ENCODE measurements at regions not wholly inside any gene's neighbourhood (a gene's known extent, or its start where the extent isn't known, plus 50 kb on each side); places are given as distances from the start of the nearest gene placed in this dataset.

DNA sequence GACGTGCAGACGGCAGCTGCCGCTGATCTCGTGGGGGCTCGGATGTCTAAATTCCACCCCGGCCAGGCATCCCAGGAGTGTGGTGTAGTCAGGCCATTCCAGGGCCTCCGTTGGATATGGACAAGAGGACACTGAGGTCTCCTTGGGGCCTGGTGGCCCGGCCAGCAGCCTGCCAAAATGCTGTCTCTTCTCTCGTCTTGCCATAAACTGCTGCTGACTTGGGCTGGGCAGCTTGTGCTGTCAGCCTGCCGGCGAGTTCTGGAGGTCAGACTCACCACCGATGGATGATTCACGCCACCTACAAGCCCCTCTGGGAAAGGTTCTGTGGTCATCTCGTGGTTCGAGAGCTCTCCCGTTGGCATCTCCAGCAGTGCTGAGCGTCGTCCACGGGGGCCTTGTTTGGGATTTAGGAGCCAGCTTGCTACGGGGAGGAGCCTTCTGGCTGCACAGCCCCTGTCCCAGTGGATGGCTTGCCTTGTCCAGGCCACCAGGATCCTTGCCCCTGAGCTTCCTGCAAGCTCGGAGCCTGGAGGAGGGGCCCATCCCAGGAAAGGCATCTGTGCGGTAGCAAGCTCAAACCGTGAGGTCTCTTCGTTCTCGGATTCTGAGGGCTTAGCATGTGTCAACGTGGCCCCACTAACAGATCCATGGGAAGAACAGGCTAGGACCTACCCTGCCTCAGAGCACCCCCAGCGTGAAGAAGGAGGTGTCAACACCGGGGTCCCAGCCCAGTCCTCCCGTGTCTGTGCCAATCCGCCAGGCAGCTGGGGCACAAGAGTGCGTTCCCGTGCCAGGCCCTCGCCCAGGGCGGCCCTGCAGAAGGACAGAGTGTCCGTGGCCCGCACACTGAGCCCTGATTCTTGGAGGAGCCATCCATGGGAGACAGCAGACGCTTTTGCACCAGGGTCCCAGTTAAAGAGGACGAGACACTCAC is 1114.1 kb downstream of the BRD1 start:
- no peak for DNase-seq (ENCODE audit: low read depth in 2 of 2)

DNA sequence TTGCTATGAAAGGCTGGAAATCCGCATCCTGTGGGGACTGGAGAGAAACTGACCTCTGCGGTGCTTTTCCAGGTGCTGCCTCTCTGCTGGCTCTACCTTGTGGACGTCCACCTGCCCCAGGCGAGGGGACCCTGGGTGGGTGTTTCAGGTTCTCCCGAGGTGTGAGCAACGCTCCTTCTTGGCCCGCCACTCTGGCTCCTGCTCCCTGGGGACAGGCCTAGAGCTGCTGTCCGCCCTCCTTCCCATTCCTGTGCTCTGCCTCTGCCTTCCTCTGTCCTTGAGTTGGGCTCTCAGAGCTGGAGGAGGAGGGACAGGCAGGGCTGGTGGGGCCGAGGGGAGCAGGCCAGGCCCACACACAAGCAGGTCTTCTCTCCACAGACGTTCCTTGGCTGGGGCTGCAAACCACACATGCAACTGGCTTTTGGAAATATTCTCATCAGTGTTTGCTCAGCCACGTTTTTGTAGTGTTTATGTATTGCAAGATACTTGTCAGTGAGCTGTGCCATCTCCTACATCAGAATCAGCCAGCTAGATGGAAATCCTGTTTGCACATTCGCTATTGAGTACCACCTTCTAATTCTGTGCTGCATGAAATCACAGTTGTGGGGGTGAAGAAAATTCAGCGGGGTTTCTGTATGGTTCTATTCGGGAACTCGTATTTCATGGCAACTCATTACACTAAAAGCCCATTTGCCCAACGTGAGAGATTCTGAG is 1115.0 kb downstream of the BRD1 start:
- no peak for DNase-seq (ENCODE audit: low read depth in 2 of 2)

DNA sequence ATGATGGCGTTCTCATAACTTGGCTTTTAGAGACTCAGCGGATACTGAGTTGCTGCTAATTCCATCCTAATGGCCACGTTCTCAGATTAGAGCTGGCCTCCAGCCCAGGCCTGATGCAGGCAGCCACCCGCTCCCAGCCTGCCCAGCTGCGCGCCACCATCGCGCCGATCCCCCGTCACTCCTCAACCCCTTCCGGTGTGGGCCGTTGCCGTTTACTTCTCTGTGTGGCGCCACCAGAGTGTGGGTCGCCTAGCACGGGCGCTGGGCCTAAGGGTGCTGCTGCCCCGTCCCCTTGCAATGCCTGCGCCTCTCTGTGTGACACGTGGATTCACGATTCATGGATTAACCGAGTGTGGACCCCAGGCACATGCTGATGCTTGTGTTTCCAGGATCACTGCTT is 1116.0 kb downstream of the BRD1 start:
- no peak for DNase-seq (ENCODE audit: low read depth in 2 of 2)

GRCh38 chr22:48711031-48711431 is 1116.6 kb downstream of the BRD1 start:
- no peak for DNase-seq (ENCODE audit: low read depth in 2 of 2)

DNA sequence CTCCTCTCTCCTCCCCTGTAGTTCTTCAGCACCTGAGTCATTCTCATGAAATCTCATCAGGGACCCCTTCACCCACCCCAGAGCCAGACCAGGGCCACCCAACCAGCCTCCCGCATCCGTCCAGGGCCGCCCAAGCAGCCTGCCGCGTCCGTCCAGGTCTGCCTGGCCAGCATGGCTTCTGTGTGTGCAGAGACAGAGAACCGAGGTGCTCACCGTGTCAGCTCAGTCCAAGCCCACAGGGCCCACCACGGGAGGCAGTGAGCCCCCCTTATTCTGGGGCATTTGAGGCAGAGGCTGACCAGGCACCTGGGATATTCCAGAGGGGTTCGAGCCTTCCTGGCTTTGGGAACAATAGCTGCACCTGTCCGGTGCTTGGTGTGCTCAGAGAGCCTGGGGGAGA is 1117.3 kb downstream of the BRD1 start:
- no peak for DNase-seq (ENCODE audit: low read depth in 2 of 2)

GRCh38 chr22:48709976-48710375 is 1117.7 kb downstream of the BRD1 start:
- DNase-seq (ENCODE audit: low read depth in 2 of 2): no peak

DNA sequence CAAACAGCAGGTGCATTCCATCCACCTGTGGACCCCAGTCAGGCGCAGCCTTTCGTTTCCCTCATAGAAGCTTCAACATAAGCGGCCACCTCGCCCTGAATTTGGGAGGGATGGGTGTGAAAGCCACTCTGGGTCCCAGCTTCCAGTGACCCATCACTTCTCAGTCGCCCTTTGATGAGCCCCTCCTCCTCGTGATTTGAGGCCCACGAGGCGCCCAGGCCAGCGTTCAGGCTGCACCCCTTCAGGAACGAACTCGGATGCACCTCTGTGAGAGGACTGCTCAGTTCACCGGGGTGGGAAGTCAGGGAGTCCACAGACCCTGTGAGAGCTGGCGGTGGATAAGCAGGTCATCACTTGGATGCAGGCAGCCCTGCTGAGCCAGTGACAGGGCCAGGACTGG is 1118.2 kb downstream of the BRD1 start:
- no peak for DNase-seq (ENCODE audit: low read depth in 2 of 2)

DNA sequence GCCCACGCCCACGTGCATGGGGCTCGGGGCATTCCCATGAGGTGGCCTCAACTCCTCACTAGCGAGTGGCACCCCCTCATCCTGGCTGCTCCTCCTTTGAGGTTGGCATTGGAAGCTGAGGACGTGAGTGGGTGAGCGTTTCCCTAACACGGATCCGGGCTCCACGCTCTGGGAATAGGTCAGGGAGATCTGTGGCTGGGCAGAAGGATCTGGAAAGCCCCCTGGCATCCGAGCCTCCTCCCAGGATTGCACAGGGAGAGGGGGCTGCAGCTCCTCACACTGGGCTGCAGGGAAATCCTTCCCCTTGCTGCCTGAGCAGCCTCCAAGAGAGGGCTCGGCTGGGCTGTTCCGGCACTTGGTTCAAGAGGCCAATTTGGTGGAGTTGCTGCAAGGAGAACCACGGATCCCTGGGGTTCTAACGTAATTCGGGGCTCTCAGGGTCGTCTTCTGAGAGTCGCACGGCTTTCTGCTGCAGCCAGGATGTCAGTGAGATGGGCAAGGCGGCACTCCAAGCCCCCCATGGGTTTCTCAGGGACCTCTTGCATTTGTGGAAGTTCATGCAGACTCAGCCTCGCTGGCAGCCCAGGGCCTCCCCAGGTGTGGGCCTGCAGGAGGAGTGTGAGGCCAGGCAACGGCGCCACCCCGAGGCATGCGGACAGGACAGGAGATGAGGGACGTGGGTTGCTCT is 1119.0 kb downstream of the BRD1 start:
- DNase-seq (ENCODE audit: low read depth in 2 of 2): no peak

- DNase-seq (ENCODE audit: low read depth in 2 of 2): no peak
Measured at GRCh38 chr22:48707763-48708557, 1119.7 kb downstream of the BRD1 start.

- DNase-seq (ENCODE audit: low read depth in 2 of 2): no peak
Measured at GRCh38 chr22:48706934-48707762, 1120.5 kb downstream of the BRD1 start.

DNA sequence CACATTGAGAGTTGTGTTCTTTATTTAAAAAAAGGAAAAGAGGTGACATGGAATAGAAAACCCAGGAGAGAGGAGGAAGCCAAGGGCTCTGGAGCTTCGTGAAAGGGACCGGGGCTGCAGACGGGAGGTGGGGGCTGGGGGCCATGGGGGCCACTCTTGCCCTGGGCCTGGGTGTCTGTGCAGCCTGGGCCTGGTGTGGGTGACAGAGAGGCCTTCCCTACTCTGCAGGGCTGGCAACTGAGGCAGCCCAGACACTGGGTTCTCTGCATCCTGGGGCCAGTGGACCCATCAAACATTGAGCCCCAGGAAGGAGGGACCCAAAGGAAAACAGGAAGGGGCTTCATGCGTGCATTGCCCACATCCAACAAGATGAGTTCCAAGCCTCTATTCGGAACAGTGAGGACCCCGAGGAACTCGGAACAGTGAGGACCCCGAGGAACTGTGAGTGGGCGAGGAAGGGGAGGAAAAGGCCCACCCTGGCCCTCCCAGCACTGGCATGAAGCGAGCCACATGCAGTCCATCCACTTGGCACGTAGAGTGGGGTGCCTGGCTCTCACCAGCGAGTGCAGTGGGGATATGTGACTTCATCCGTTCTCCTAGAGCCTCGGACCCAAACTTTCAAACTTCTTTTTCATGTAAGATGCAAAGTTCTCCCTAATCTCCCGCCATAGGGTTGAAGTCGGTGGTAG is 1121.6 kb downstream of the BRD1 start:
- DNase-seq (ENCODE audit: low read depth in 2 of 2): no peak

GRCh38 chr22:48705159-48705916 is 1122.3 kb downstream of the BRD1 start:
- DNase-seq (ENCODE audit: low read depth in 2 of 2): no peak

DNA sequence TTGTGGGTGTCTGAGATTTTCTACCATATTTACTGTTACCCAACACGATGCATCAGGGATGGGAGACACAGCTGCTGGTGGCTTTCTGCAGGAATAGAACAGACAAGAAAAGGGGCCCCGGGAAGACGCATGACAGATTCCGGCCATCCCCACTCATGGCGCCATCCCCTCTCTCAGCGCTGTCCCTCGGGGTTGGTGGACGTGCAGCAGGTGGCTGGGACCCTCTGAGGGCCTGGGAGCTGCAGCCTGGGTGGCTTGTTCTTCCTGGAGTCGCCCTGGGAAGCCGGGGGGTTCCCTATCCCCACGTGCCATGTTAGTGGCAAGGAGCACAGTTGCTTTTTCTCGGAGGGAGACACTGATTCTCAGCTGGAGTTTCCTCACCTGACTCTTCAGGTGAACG is 1123.3 kb downstream of the BRD1 start:
- no peak for DNase-seq (ENCODE audit: low read depth in 2 of 2)

DNA sequence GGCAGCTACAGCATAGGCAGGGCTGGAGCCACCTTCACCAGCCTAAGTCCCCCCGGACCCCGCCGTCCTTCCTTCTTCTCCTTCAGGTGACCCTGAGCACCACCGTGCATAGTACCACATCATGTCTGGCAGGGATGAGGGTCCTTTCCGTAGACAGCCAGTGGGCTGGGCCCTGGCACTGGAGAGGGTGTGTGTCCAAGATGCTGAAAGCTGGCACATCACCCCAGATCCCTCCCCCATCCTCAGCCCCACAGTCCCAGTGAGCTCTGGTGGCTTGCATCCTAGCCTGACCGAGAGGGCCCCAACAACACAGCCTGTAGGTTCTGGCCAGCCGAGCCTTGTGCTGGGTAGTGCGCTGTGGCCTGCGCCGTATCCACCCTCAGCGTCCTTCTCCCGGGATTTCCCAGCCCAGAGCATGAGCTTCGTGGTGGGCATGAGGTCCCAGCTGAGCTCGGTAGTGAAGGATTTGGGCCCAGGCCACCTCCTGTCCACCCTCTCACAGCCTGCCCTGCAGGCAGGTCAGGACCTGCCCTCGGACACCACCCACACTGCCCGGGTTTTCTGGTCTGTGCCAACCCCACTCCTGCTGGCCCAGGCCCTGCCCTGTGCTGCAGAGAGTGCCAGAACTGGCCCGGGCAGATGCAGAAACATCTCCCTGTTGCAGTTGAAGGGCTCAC is 1124.3 kb downstream of the BRD1 start:
- no peak for DNase-seq (ENCODE audit: low read depth in 2 of 2)

- DNase-seq (ENCODE audit: low read depth in 2 of 2): no peak
Measured at GRCh38 chr22:48702573-48703264, 1125.0 kb downstream of the BRD1 start.

DNA sequence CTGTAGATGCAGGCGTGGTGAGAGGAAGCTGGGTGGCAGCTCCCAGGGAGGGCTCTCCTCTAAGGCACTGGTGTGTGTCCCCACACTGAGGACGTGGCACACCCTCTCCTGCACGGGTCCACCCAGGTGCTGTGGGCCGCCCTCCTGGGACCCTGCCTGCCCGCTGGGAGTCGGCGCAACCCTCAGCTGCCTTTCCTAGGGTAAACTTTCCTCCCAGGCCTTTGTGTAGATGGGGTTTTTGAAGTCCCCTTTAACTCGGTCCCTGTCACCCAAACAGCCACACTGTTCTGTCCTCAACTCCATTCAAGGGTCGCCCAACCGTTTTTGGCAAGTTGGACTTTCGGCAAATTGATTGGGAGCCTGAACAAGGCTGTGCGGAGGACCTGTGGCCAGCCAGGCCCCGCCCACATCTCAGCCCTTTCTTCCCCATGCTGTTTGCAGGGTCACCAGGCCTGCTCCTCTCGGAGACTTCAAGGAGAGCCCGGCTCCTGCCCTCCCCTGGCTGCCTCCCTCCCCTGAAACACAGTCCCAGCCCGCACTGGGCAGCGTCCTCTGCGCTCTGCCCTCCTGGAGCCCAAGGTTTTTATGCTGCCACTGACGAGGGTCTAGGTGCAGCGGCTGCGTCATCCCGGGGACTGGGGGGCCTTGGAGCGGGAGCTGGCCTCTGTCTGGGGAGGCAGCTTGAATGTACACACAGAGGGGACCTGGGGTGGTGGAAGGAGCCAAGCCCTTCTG is 1126.2 kb downstream of the BRD1 start:
- no peak for DNase-seq (ENCODE audit: low read depth in 2 of 2)

GRCh38 chr22:48700566-48701295 is 1126.9 kb downstream of the BRD1 start:
- DNase-seq (ENCODE audit: low read depth in 2 of 2): no peak
